Colonic mucosa (tissue), 4 donors: ENCODE measurements at regions not wholly inside any gene's neighbourhood (a gene's known extent, or its start where the extent isn't known, plus 50 kb on each side); places are given as distances from the start of the nearest gene placed in this dataset.

Experiments
- DNase-seq: peaks from one replicate; pipeline ENCODE4 v3.0.0-alpha.2; 2020
- H3K27ac ChIP-seq: fragments of 200-600 bp; one replicate; pipeline ENCODE4 v1.8.0; 2021
- H3K27me3 ChIP-seq: fragments of 200-600 bp; one replicate; pipeline ENCODE4 v1.8.0; 2021
- H3K36me3 ChIP-seq: fragments of 200-600 bp; one replicate; pipeline ENCODE4 v1.8.0; 2021
- H3K4me1 ChIP-seq: fragments of 200-600 bp; one replicate; pipeline ENCODE4 v1.8.0; 2021; ENCODE audit warnings: mild to moderate bottlenecking
- H3K4me3 ChIP-seq: fragments of 200-600 bp; one replicate; pipeline ENCODE4 v1.8.0; 2021
- H3K9ac ChIP-seq, 2 donors: one replicate each; pipeline ENCODE4 v1.7.0; 2013; ENCODE audit warnings: control low read depth in 2 of 2, low read depth in 2 of 2, low read length in 2 of 2
- H3K9me3 ChIP-seq: fragments of 200-600 bp; one replicate; pipeline ENCODE4 v1.8.0; 2021
- CTCF ChIP-seq: fragments of 200-600 bp; IDR thresholded peaks from one replicate; pipeline ENCODE4 v1.8.0; 2022; ENCODE audit warnings: antibody characterized with exemption, mild to moderate bottlenecking
- intact Hi-C: fragments of 100-400 bp; cut with DNase I; formaldehyde crosslinking; loops from one replicate; pipeline ENCODE4 v1.14.1; 2022
- donor health status: healthy.
- donor health status: DM: no; HTN: no; CAD: no.
- donor health status: DM: no; HTN: no; CAD: no.

GRCh38 chr2:53543083-53543482 lies 224.5 kb upstream of the CHAC2 start:
- no peak overlapping the region for H3K4me3 ChIP-seq
- no peaks in the 10 kb centered on the region for H3K4me1 ChIP-seq
- no peak overlapping the region for H3K27ac ChIP-seq
- no peak for TF ChIP-seq CTCF
- intact Hi-C loops = no loop called here
- no peak for DNase-seq
- H3K9ac ChIP-seq = no peak overlapping the region
- H3K27me3 ChIP-seq = no peaks in the 10 kb centered on the region
- H3K36me3 ChIP-seq = no peaks in the 10 kb centered on the region
- no peaks in the 10 kb centered on the region for H3K9me3 ChIP-seq

- TF ChIP-seq CTCF = no peak
- H3K4me3 ChIP-seq = no peak overlapping the region
- no peaks in the 10 kb centered on the region for H3K27me3 ChIP-seq
- no peaks in the 10 kb centered on the region for H3K9me3 ChIP-seq
- no peaks in the 10 kb centered on the region for H3K4me1 ChIP-seq
- intact Hi-C loops = no loop called here
- no peak overlapping the region for H3K9ac ChIP-seq
- no peak for DNase-seq
- no peak overlapping the region for H3K27ac ChIP-seq
- H3K36me3 ChIP-seq = no peaks in the 10 kb centered on the region
Measured at GRCh38 chr2:53536583-53537361, 230.8 kb upstream of the CHAC2 start.

GRCh38 chr2:53535234-53535840 lies 232.3 kb upstream of the CHAC2 start:
- H3K27ac ChIP-seq = no peak overlapping the region
- no peaks in the 10 kb centered on the region for H3K4me1 ChIP-seq
- H3K36me3 ChIP-seq = no peaks in the 10 kb centered on the region
- no peak for TF ChIP-seq CTCF
- no peaks in the 10 kb centered on the region for H3K27me3 ChIP-seq
- H3K9ac ChIP-seq = no peak overlapping the region
- intact Hi-C loops = no loop called here
- H3K4me3 ChIP-seq = no peak overlapping the region
- no peaks in the 10 kb centered on the region for H3K9me3 ChIP-seq
- DNase-seq = no peak

- no peaks in the 10 kb centered on the region for H3K9me3 ChIP-seq
- no peaks in the 10 kb centered on the region for H3K36me3 ChIP-seq
- TF ChIP-seq CTCF = no peak
- H3K27me3 ChIP-seq = no peaks in the 10 kb centered on the region
- no peaks in the 10 kb centered on the region for H3K4me1 ChIP-seq
- no peak for DNase-seq
- H3K9ac ChIP-seq = no peak overlapping the region
- no peak overlapping the region for H3K27ac ChIP-seq
- intact Hi-C loops = no loop called here
- no peak overlapping the region for H3K4me3 ChIP-seq
Measured at GRCh38 chr2:53530126-53530525, 237.5 kb upstream of the CHAC2 start.

GRCh38 chr2:53527056-53527455 lies 240.5 kb upstream of the CHAC2 start:
- H3K4me3 ChIP-seq = no peak overlapping the region
- H3K36me3 ChIP-seq = no peaks in the 10 kb centered on the region
- intact Hi-C loops = no loop called here
- H3K9ac ChIP-seq = no peak overlapping the region
- H3K27ac ChIP-seq = no peak overlapping the region
- no peak for TF ChIP-seq CTCF
- no peaks in the 10 kb centered on the region for H3K27me3 ChIP-seq
- no peaks in the 10 kb centered on the region for H3K4me1 ChIP-seq
- no peak for DNase-seq
- H3K9me3 ChIP-seq = no peaks in the 10 kb centered on the region
